MM.1S (cell line): ENCODE measurements at regions not wholly inside any gene's neighbourhood (a gene's known extent, or its start where the extent isn't known, plus 50 kb on each side); places are given as distances from the start of the nearest gene placed in this dataset.

Experiments used
- DNase-seq: peaks from one replicate; pipeline ENCODE4 v3.0.0-alpha.2; 2015
- H2AFZ ChIP-seq: fragments of 300-600 bp; sonication (generic); 2 replicates; pipeline ENCODE4 v1.6.0; 2016; ENCODE audit warnings: antibody characterized with exemption, low read length
- H3F3A ChIP-seq: fragments of 300-600 bp; sonication (generic); 2 replicates; pipeline ENCODE4 v1.6.1; 2016; ENCODE audit warnings: mild to moderate bottlenecking, antibody characterized with exemption, low read length, moderate library complexity, mixed read lengths; ENCODE audit not compliant: insufficient read depth
- H3K27ac ChIP-seq: fragments of 300-600 bp; sonication (generic); 2 replicates; pipeline ENCODE4 v1.5.1; 2016; ENCODE audit warnings: mild to moderate bottlenecking, low read length
- H3K27me3 ChIP-seq: fragments of 300-600 bp; sonication (generic); replicated peaks from 2 replicates; pipeline ENCODE4 v1.6.0; 2016; ENCODE audit warnings: low read length; ENCODE audit not compliant: insufficient read depth
- H3K36me3 ChIP-seq: fragments of 300-600 bp; sonication (generic); replicated peaks from 2 replicates; pipeline ENCODE4 v1.6.1; 2016; ENCODE audit warnings: mild to moderate bottlenecking, low read length, mixed read lengths; ENCODE audit not compliant: insufficient read depth
- H3K4me1 ChIP-seq: fragments of 300-600 bp; sonication (generic); 2 replicates; pipeline ENCODE4 v1.6.1; 2016; ENCODE audit warnings: low read length, mixed read lengths
- H3K4me2 ChIP-seq: fragments of 300-600 bp; sonication (generic); 2 replicates; pipeline ENCODE4 v1.6.0; 2016; ENCODE audit warnings: low read depth, low read length
- H3K4me3 ChIP-seq: fragments of 300-600 bp; sonication (generic); 2 replicates; pipeline ENCODE4 v1.5.1; 2016; ENCODE audit warnings: low read length, mixed read lengths
- H3K79me2 ChIP-seq: fragments of 300-600 bp; sonication (generic); 2 replicates; pipeline ENCODE4 v1.6.1; 2016; ENCODE audit warnings: mixed run types, low read length, mixed read lengths
- H3K9ac ChIP-seq: fragments of 300-600 bp; sonication (generic); 2 replicates; pipeline ENCODE4 v1.6.1; 2016; ENCODE audit warnings: low read length, mixed read lengths
- H3K9me2 ChIP-seq: fragments of 300-600 bp; sonication (generic); replicated peaks from 2 replicates; pipeline ENCODE4 v1.6.1; 2016; ENCODE audit warnings: mild to moderate bottlenecking, low read length, mixed read lengths; ENCODE audit not compliant: insufficient read depth
- H3K9me3 ChIP-seq: fragments of 300-600 bp; sonication (generic); replicated peaks from 2 replicates; pipeline ENCODE4 v1.6.1; 2016; ENCODE audit warnings: mild to moderate bottlenecking, low read length, mixed read lengths; ENCODE audit not compliant: insufficient read depth
- H4K20me1 ChIP-seq: fragments of 300-600 bp; sonication (generic); 2 replicates; pipeline ENCODE4 v1.6.1; 2016; ENCODE audit warnings: mild to moderate bottlenecking, low read length, moderate library complexity, mixed read lengths; ENCODE audit not compliant: insufficient read depth
- CTCF ChIP-seq: fragments of 300-600 bp; sonication (generic); IDR thresholded peaks from 2 replicates; pipeline ENCODE4 v1.5.1; 2016; ENCODE audit warnings: antibody characterized with exemption, low read length, mixed read lengths
- EZH2 ChIP-seq: fragments of 300-600 bp; sonication (generic); optimal IDR thresholded peaks from 2 replicates; pipeline ENCODE3; 2017; ENCODE audit warnings: low read depth, mild to moderate bottlenecking, antibody characterized with exemption, low read length, mixed read lengths
- EZH2phosphoT487 ChIP-seq: fragments of 300-600 bp; sonication (generic); IDR thresholded peaks from 2 replicates; pipeline ENCODE4 v1.6.1; 2018; ENCODE audit warnings: antibody characterized with exemption, low read length

- Histone ChIP-seq H2AFZ (no peak overlapping the region), H3K4me3 (no peak overlapping the region), H3K79me2 (no peaks in the 10 kb centered on the region), H3K4me2 (no peak overlapping the region), H4K20me1 (no peaks in the 10 kb centered on the region), H3F3A (no peaks in the 10 kb centered on the region), H3K36me3 (no peaks in the 10 kb centered on the region), H3K9me2 (no peaks in the 10 kb centered on the region), H3K9ac (no peak overlapping the region), H3K4me1 (no peaks in the 10 kb centered on the region), H3K9me3 (no peaks in the 10 kb centered on the region), H3K27ac (no peak overlapping the region), H3K27me3 (no peaks in the 10 kb centered on the region)
- TF ChIP-seq EZH2phosphoT487: no peak
- no peak for TF ChIP-seq EZH2
- DNase-seq: no peak
Measured at GRCh38 chr5:106853266-106853665, 817.5 kb downstream of the EFNA5 start.

DNA sequence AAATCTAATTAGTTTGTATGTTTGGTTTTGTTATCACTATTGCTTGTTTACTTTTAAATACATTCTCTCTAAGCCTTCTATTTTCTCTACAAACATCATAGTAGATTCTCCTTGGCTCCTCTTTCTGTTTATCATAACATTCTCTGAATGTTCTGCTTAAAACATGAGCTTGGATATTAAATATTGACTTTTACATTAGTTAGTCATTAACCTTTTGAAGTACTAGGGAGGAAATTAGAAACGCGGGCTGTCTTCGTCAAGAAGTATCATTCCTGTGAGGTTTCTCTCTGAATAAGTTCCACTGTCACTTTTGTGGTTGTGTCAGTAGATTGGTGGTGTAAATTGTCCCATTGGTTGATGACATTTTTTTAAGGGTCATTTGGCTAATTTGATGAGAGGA lies 821.5 kb downstream of the EFNA5 start:
- no peak overlapping the region for H2AFZ ChIP-seq
- no peak for TF ChIP-seq CTCF
- TF ChIP-seq EZH2: no peak
- TF ChIP-seq EZH2phosphoT487: no peak
- H3K27me3 ChIP-seq: no peaks in the 10 kb centered on the region
- H3K27ac ChIP-seq: no peak overlapping the region
- H3K4me1 ChIP-seq: no peaks in the 10 kb centered on the region
- H3K36me3 ChIP-seq: no peaks in the 10 kb centered on the region
- H3K4me3 ChIP-seq: no peak overlapping the region
- DNase-seq: no peak
- no peak overlapping the region for H3K4me2 ChIP-seq
- no peaks in the 10 kb centered on the region for H3K9me3 ChIP-seq
- H3K9me2 ChIP-seq: no peaks in the 10 kb centered on the region
- H3K9ac ChIP-seq: no peak overlapping the region
- H3F3A ChIP-seq: no peaks in the 10 kb centered on the region
- H4K20me1 ChIP-seq: no peaks in the 10 kb centered on the region
- H3K79me2 ChIP-seq: no peaks in the 10 kb centered on the region

DNA sequence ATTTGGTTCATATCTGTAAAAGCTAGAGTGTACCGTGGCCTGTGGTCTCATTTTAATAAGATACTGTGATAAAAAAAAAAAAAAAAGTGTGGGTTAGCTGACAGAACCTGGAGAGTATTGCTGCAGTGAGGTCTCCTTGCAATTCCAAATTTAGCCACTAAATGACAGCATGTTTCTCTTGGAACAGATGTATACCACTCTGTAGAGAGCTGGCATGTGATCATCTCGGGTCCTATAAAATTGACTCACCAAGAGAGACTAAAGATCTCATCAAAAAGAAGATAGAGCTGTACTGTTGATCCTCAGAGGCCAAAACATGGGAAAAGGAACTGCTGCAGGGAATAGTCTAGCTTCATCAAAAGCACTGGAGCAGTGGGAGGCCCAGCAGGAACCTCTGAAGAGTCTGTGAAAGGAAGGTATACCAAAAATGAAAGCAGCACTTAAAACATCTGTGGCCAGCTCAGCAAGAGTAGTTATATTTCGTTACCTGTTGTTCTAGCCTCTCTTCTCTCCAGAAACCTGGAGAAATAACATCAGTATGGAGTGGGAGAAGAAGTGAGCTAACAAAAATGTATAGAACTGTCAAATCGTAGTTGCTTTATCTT lies 826.8 kb downstream of the EFNA5 start:
- DNase-seq: peak; percentile 43
- no peaks in the 10 kb centered on the region for H4K20me1 ChIP-seq
- H3K36me3 ChIP-seq: no peaks in the 10 kb centered on the region
- H3K79me2 ChIP-seq: no peaks in the 10 kb centered on the region
- H2AFZ ChIP-seq: peak overlapping the region; percentile 10; the same call in 1 of the 2 replicates
- 0 out of 2 replicates have a peak, but pooled peaks cover 5% of the 10 kb centered on the region for H3K4me1 ChIP-seq
- no peaks in the 10 kb centered on the region for H3K27me3 ChIP-seq
- H3K27ac ChIP-seq: peak overlapping the region; percentile 7; the same call in 1 of the 2 replicates
- no peaks in the 10 kb centered on the region for H3K9me2 ChIP-seq
- H3K4me3 ChIP-seq: peak overlapping the region; percentile 11; the same call in 1 of the 2 replicates
- no peaks in the 10 kb centered on the region for H3K9me3 ChIP-seq
- no peak overlapping the region for H3K9ac ChIP-seq
- TF ChIP-seq CTCF (peak; percentile 41), EZH2phosphoT487 (no peak)
- peak overlapping the region; percentile 26; the same call in 1 of the 2 replicates for H3K4me2 ChIP-seq
- no peaks in the 10 kb centered on the region for H3F3A ChIP-seq

DNA sequence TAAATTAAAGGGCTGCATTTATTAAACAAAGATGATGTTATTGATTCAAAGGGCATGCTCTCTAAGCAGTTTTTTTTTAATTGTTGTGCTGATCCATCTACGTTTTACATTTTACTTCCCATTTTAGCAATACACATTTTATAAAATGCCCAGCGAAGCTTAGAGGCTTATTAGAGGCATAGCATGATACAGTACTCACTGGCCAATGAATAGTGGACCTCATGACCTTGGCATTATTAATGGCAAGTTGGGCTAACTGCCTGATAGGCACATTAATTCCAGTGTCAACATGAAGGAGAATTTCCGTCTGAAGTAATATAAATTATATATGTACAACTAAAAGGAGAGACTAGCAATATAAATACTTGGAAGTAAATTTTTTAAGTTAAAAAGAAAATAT lies 837.2 kb downstream of the EFNA5 start:
- Histone ChIP-seq H3K36me3 (no peaks in the 10 kb centered on the region), H3K9me3 (no peaks in the 10 kb centered on the region), H3K4me2 (no peak overlapping the region), H3K79me2 (no peaks in the 10 kb centered on the region), H3K4me3 (no peak overlapping the region), H3K27ac (no peak overlapping the region), H3K4me1 (no peaks in the 10 kb centered on the region), H4K20me1 (no peaks in the 10 kb centered on the region), H3F3A (no peaks in the 10 kb centered on the region), H2AFZ (no peak overlapping the region), H3K27me3 (no peaks in the 10 kb centered on the region), H3K9ac (no peak overlapping the region), H3K9me2 (no peaks in the 10 kb centered on the region)
- DNase-seq: no peak
- TF ChIP-seq CTCF: no peak
